HG02885 (cell line): ENCODE measurements at regions not wholly inside any gene's neighbourhood (a gene's known extent, or its start where the extent isn't known, plus 50 kb on each side); places are given as distances from the start of the nearest gene placed in this dataset.

Experiments used
- ATAC-seq: cut with Tn5 transposase; IDR thresholded peaks from one replicate; pipeline ENCODE4 v1.9.1; 2021; ENCODE audit warnings: mild to moderate bottlenecking; ENCODE audit not compliant: unreplicated experiment, poor library complexity

DNA sequence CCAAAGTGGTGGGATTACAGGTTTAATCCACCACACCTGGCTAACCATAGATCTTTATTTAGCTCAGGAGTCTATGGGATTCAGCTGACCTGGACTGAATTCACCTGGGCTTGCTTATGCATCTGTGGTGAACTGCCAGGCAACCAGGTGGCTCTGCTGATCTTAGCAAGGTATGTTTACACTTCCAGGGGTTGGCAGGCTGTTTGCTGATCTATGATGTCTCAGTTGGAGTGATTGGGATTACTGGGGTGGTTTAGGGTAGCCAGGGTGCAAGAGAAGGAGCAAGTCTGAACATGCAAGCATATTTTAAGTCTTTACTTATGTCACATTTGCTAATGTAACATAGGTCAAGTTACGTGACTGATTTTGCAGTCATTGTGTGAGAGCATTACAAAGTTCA, 63.6 kb upstream of the JAK2 start:
- ATAC-seq = no peak

DNA sequence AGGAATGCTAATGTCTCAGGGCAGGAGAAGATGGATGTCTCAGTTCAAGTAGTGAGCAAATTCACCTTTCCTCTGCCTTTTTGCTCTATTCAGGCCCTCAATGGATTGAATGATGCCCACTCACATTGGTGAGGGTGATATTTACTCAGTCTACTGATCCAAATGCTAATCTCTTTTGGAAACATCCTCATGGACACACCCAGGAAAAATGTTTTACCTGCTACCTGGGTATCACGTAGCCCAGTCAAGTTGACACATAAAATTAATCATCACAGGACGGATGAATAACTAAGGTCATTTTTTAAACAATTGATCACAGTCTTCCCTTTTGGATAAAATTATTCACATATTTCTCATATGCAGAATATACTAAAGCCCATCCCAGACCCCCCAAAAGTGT, 63.0 kb upstream of the JAK2 start:
- ATAC-seq = no peak

DNA sequence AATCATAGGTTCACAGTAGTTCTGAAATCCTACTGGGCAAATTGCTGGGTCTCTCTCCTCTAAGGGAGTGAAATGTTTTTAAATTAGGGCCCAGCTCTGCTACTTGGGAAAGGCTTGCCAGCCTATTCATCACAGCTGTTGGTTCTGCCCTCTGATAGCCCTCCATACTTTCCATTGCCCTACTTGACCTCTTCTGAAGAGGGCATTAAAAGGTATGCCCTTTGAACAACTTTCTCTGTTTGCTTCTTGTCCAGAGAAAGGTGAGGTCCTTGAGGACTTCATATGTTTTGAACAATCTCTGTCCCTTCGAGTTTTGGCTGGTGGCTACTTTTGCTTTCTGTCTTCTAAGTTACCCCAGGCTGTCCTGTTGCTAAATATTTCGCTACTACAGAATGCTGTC, 62.3 kb upstream of the JAK2 start:
- ATAC-seq = no peak

DNA sequence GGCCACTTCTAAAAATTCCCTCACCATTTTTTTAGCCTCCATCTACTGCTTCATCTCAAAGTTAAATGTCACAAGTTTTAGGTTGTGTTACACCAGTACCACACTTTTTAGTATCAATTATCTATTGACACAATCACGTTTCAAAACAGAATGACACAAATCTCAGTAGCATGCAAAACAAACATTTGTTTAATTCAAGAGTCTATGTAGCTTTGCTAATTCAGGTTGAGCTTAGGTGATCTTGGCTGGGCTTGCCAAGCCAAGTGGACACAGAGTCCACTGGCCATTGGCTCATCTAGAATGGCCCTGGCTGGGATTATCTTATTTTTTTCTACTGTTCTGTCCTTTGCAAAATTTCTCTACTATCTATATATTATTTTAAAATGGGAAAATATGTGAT, 61.9 kb upstream of the JAK2 start:
- ATAC-seq = no peak

DNA sequence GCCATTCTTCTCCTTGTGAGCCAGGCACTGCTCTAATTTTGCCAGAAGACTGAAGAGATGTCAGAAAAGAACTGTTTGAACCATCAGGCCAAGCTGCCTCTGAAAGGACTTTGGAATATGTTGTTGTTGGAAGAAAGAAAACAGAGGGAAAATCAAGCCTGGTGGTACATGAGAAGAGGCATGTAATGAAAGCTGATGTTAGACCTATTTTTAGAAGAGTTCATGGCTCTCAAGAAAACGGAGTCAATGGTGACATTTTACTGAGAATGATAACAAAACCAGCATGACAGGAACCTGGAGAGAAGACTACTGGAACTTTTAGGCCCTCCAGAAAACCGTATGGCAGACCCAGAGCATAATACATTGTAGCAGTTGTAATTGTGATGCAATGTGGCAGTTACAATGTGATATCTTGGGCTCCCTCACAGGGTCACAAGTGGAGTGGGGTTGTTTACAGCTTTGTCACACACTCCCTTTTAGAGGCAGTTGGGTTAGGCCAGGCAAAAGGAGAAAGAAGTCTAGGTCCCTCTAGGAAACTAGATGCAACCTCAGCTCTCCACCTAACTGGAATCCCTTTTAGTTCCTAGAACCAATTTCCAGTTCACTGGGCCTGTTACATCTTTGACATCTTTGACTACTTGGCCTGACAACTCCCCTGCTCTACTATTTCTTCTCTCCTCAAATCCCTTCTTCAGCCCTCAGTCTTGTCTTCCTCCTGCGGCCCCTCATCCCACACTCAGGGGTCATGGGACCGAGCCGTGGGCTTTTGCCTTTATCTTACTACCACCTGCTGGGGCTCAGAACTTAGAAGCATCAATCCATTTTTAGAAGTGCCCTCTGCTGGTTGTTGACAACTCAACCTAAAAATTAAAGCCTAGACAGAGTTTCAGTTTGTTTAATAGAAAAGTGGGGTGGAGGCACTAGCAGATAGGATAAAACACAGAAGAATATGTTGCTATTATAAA, 61.2 kb upstream of the JAK2 start:
- ATAC-seq = peak; percentile 56

DNA sequence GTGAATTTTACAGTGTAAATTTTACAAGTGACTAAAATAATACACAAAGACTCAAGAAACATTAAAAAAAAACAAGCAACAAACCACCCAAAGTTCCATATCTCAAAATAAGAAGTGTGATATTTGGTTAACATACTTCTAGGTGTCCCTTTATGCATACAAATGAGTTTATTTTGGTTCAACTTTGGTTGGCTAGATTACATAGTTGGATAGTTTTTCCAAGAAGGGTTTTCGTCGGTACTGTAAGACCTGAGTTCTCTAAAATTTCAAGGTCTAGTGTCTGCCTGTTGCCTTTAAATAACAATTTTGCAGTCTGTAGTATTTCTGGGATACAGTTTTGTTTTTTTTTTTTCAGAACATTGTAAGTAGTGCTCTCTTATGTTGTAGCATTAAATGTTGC, 58.8 kb upstream of the JAK2 start:
- ATAC-seq = no peak

DNA sequence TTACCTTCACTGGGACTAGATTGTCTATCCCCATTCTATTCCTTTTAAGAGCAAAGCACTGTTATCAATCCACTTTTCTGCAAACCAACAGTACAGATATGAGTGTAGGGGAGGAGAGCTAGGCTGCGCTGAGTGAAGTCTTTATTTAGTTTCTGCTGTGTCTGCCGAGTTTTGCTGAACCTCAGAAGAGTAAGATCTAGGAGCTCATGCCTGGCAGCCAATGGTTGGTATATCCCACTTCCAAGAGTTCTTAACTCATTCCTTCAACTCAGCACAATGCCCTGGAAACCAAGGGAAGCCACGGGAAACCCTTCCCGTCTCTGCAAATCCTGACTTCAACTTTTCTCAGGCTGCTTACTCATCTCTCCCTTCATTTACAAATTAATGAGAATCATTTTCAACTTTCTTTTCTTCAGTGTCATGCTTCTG, 58.0 kb upstream of the JAK2 start:
- ATAC-seq = peak; percentile 62

DNA sequence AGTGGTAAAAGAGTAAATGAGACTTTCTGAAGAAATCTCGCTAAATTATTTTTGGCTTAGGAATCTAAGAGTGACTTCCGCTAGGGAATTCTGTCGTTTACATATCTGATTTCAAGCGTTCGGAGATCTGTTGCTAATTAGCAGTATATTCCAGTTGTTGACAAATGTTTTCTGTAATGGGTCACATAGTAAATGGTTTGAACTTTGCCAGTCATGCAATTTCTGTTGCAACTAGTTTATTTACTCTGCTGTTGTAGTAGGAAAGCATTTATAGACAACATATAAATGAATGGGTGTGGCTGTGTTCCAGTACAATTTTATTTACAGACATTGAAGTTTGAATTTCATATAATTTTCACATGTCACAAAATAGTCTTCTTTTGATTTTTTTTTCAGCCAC, 57.4 kb upstream of the JAK2 start:
- no peak for ATAC-seq

DNA sequence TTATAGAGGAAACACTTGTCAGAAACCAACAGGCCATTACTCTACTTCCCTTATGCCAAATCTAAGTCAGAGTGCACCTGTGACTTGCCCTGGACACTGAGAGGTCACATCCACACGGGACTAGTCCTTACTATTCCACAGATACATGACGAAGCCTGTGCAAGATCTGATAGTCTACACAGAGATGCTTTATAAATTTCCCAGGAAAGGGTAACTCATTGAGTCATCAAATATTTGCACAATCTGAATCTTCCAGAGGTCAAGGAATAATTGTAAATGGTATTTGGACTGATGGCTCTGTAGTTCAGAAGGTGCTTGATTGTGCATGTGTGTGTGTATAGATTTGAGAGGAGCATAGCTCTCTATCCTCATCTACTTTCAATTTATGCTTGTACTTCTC, 55.2 kb upstream of the JAK2 start:
- ATAC-seq = no peak

DNA sequence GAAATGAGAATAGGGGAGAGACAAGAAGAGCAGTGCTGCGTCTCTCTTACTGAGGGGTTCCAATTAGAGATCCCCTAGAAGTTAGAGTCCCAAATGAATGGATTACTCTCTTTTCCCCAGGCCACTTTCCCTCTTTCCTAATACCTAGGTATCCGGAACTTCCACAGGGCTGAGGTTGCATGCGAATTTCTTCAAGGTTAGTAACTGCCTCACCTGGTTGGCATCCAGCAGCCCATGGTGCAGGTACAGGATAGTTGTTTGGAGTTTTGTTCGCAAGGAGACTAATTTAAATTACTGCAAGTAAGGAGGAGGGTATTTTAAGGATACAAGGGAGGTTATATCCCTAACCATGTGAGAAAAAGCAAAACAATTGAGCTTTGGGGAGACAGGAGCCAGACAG, 52.4 kb upstream of the JAK2 start:
- no peak for ATAC-seq

DNA sequence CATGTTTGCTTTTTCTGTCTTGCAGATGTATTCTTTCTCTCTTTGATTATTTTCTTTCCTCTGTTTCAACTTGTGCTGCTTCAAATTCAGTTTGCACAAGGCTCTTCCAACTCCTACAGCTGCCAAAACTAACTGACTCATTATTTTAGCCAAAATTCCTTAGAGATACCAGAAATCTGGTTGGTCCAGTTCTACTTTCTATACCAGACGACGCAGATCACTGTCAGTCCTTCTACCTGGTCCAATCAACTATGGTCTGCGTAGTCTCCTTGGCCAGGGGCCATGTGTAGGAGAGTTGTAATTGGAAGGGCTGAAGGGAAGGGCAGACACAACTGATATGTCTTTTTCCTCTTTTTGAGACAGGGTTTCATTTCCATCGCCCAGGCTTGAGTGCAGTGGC, 51.9 kb upstream of the JAK2 start:
- no peak for ATAC-seq

DNA sequence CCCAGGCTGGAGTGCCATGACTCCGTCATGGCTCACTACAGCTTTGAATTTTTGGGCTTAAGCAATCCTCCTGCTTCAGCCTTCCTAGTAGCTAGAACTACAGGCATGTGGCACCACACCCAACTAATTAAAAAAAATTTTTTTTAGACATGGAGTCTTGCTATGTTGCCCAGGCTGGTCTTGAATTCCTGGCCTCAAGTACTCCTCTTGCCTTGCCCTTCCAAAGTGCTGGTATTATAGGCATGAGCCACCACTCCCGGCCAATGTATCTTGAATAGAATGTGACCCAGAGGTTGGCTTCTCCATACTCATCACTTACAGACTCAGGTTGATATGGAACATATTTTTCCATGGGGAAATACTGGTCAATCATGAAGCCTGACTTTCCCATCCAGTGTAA, 51.2 kb upstream of the JAK2 start:
- ATAC-seq = no peak

DNA sequence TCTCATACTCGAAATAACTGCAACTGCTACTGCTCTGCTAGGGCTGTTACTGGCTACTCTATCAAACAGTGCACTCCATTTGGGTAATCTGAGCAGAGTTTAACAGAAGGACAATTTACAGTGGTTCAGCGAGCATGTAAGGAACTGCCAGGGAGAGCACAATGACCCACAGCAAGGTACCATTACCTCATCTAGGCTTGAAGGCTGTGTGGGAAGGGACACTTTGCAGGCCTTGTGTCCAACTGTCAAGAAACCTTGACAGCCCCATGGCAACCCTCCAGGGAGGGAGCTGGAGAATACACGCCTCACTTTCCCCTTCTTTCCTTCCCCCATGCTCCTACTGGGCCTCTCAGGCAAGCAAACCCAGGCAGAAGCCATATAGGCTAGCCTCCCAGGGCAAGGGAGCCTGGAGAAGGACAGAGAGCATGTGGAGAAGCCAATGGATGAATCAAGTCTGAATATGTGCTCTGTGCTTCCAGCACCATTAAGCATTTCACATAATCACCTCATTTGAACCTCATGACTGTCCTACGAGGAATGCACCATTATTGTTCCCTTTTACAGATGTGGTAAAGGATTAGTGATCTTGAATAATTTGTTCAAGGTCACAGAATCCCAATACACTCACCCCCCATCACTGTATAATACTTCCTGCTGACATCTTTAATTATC, 49.9 kb upstream of the JAK2 start:
- no peak for ATAC-seq
